ENCODE measurements at regions not wholly inside any gene's neighbourhood (a gene's known extent, or its start where the extent isn't known, plus 50 kb on each side); places are given as distances from the start of the nearest gene placed in this dataset.
"Not testable (repeated sequence)": the region's sequence is repeated elsewhere in the genome, so short reads cannot be mapped to it uniquely, and the experiment has no call there.

- 85 to 100% methylated on average over 1 of the region's 1 CpG for WGBS, 2 experiments
- no peaks in the 10 kb centered on the region for H3K27me3 ChIP-seq (ENCODE audit: control insufficient read depth, insufficient read depth, low read length, poor library complexity, severe bottlenecking)
- peaks cover 6% of the 10 kb centered on the region for H3K4me1 ChIP-seq (ENCODE audit: control insufficient read depth, insufficient read depth, low read length)
- H3K9me3 ChIP-seq (ENCODE audit: control insufficient read depth, low read length) = no peaks in the 10 kb centered on the region
- no peak overlapping the region for H3K27ac ChIP-seq (ENCODE audit: insufficient read depth, low read depth, low read length, poor library complexity, severe bottlenecking)
- no peak overlapping the region for H3K4me3 ChIP-seq (ENCODE audit: insufficient read depth, low read depth, low read length)
- H3K36me3 ChIP-seq (ENCODE audit: control insufficient read depth, insufficient read depth, low read length) = no peaks in the 10 kb centered on the region
Measured at GRCh38 chr1:5140962-5141361, 486.6 kb downstream of the AJAP1 start.

GRCh38 chr1:5140136-5140535, 485.7 kb downstream of the AJAP1 start:
- Histone ChIP-seq H3K4me3 (ENCODE audit: insufficient read depth, low read depth, low read length) (no peak overlapping the region), H3K27me3 (ENCODE audit: control insufficient read depth, insufficient read depth, low read length, poor library complexity, severe bottlenecking) (no peaks in the 10 kb centered on the region), H3K27ac (ENCODE audit: insufficient read depth, low read depth, low read length, poor library complexity, severe bottlenecking) (no peak overlapping the region), H3K4me1 (ENCODE audit: control insufficient read depth, insufficient read depth, low read length) (peaks cover 6% of the 10 kb centered on the region), H3K9me3 (ENCODE audit: control insufficient read depth, low read length) (no peaks in the 10 kb centered on the region), H3K36me3 (ENCODE audit: control insufficient read depth, insufficient read depth, low read length) (no peaks in the 10 kb centered on the region)
- 90 to 96% methylated on average over 5 of the region's 5 CpGs for WGBS, 2 experiments

DNA sequence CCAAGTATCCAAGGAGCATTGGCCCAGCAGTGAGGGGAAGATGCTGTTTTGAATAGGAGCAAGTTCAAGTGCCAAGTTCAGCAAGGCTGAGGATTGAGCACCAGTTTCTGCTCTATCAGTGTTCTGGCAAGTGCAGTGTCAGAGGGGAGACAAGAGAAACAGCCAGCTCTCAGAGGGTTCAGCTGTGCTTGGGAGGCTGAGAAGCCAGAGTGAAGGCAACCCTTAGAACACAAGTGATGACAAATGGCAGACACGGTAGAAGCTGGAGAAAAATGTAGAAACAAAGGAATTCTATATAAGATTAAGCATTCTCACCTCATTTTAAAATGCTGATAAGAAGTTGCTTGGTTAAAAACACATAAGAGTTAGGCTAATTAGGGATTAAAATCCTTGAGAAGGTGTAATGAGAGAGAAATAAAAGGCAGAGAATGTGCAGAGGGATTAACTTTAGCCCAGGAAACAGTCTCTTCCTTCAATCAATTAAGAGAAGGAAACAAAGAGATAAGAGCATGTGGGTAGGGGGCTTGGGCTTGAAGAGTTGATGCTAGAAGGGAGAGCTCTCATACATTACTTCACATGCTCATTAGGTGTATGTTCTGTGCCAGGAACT, 475.4 kb downstream of the AJAP1 start:
- Histone ChIP-seq H3K4me3 (ENCODE audit: insufficient read depth, low read depth, low read length) (no peak overlapping the region), H3K27ac (ENCODE audit: insufficient read depth, low read depth, low read length, poor library complexity, severe bottlenecking) (no peak overlapping the region), H3K4me1 (ENCODE audit: control insufficient read depth, insufficient read depth, low read length) (no peaks in the 10 kb centered on the region), H3K36me3 (ENCODE audit: control insufficient read depth, insufficient read depth, low read length) (no peaks in the 10 kb centered on the region), H3K9me3 (ENCODE audit: control insufficient read depth, low read length) (no peaks in the 10 kb centered on the region), H3K27me3 (ENCODE audit: control insufficient read depth, insufficient read depth, low read length, poor library complexity, severe bottlenecking) (no peaks in the 10 kb centered on the region)
- WGBS, 2 experiments = 80% methylated on average over 1 of the region's 1 CpG; no CpG with 5 or more reads in 1 of the 2 experiments

DNA sequence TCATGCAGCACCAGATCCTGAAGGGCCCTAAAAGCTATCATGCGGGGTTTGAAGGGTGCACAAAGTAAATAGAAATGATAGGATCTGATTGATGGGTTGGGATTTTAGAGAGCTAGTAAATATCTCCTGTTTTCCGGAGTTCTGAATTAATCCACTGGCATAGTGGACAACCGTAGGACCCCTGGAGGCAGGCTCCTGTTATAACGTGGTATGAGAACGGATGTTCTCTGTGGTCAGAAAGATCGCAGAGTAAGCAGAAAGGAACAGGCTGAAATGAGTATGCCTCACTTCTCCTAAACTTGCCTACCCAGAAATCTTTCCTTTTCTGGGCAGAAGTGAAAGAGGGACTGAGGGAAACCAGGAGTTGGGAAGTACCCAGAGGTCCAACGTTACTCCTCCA, 470.8 kb downstream of the AJAP1 start:
- 91 to 93% methylated on average over 7 of the region's 7 CpGs for WGBS, 2 experiments

GRCh38 chr1:5120559-5120958, 466.1 kb downstream of the AJAP1 start:
- no peaks in the 10 kb centered on the region for H3K4me1 ChIP-seq (ENCODE audit: control insufficient read depth, insufficient read depth, low read length)
- H3K27ac ChIP-seq (ENCODE audit: insufficient read depth, low read depth, low read length, poor library complexity, severe bottlenecking) = no peak overlapping the region
- 91 to 92% methylated on average over 1 of the region's 1 CpG for WGBS, 2 experiments
- no peaks in the 10 kb centered on the region for H3K36me3 ChIP-seq (ENCODE audit: control insufficient read depth, insufficient read depth, low read length)
- no peaks in the 10 kb centered on the region for H3K9me3 ChIP-seq (ENCODE audit: control insufficient read depth, low read length)
- no peak overlapping the region for H3K4me3 ChIP-seq (ENCODE audit: insufficient read depth, low read depth, low read length)
- H3K27me3 ChIP-seq (ENCODE audit: control insufficient read depth, insufficient read depth, low read length, poor library complexity, severe bottlenecking) = no peaks in the 10 kb centered on the region

More for the DNA sequence above, 470.8 kb downstream of the AJAP1 start:
- Histone ChIP-seq H3K27me3 (ENCODE audit: control insufficient read depth, insufficient read depth, low read length, poor library complexity, severe bottlenecking) (no peaks in the 10 kb centered on the region), H3K9me3 (ENCODE audit: control insufficient read depth, low read length) (no peaks in the 10 kb centered on the region), H3K36me3 (ENCODE audit: control insufficient read depth, insufficient read depth, low read length) (no peaks in the 10 kb centered on the region), H3K4me3 (ENCODE audit: insufficient read depth, low read depth, low read length) (no peak overlapping the region), H3K4me1 (ENCODE audit: control insufficient read depth, insufficient read depth, low read length) (no peaks in the 10 kb centered on the region), H3K27ac (ENCODE audit: insufficient read depth, low read depth, low read length, poor library complexity, severe bottlenecking) (no peak overlapping the region)

DNA sequence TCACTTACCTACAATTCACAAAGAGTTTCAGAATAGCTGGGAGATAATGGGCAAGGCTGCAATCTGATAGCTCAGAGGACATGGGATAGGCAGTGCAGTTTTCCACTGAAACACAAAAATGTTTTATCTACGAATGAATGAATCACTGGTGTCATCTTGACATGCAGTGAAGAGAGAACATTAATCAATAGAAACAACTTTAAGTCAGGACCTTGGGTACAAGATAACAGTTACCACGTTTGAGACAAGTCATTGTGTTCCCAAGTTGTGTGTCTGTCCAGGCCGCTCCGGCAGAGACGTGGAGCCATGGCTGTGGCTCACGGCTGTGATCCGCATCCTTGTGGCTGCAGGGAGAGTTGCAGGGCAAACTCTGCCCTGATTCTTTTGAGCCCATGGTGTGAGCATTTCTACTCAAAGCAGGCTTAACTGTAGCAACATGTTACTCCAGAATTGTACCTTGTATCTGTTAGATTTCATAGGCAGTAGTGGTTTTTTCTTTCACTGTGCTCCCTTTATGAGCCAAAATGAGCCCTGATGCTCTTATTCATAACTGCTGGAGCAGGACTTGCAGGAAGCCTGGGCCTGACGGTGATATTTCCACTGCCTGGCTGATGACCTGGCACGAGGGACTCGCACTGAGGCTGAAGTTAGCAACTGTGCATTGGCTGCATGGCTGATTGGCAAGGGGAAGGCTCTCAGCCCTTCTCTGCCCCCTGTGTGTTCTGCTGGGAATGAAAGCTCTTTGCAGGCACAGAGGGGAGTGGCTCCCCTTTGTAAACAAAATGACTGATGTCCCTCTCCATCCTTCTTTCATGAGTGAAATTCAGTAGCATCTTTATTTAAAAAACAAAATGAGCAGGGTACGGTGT, 465.2 kb downstream of the AJAP1 start:
- H3K27ac ChIP-seq (ENCODE audit: insufficient read depth, low read depth, low read length, poor library complexity, severe bottlenecking) = no peak overlapping the region
- WGBS, 2 experiments = 56 to 58% methylated on average over 11 of the region's 11 CpGs

GRCh38 chr1:5118771-5119170, 464.4 kb downstream of the AJAP1 start:
- H3K27me3 ChIP-seq (ENCODE audit: control insufficient read depth, insufficient read depth, low read length, poor library complexity, severe bottlenecking); H3K27ac ChIP-seq (ENCODE audit: insufficient read depth, low read depth, low read length, poor library complexity, severe bottlenecking); H3K4me3 ChIP-seq (ENCODE audit: insufficient read depth, low read depth, low read length); H3K36me3 ChIP-seq (ENCODE audit: control insufficient read depth, insufficient read depth, low read length); H3K9me3 ChIP-seq (ENCODE audit: control insufficient read depth, low read length); H3K4me1 ChIP-seq (ENCODE audit: control insufficient read depth, insufficient read depth, low read length): not testable (repeated sequence)
- WGBS, 2 experiments = 84 to 91% methylated on average over 7 to 8 of the region's 10 CpGs

More for the DNA sequence above, 465.2 kb downstream of the AJAP1 start:
- Histone ChIP-seq H3K4me1 (ENCODE audit: control insufficient read depth, insufficient read depth, low read length) (no peaks in the 10 kb centered on the region), H3K9me3 (ENCODE audit: control insufficient read depth, low read length) (no peaks in the 10 kb centered on the region), H3K36me3 (ENCODE audit: control insufficient read depth, insufficient read depth, low read length) (no peaks in the 10 kb centered on the region), H3K27me3 (ENCODE audit: control insufficient read depth, insufficient read depth, low read length, poor library complexity, severe bottlenecking) (no peaks in the 10 kb centered on the region), H3K4me3 (ENCODE audit: insufficient read depth, low read depth, low read length) (no peak overlapping the region)

GRCh38 chr1:5118292-5118691, 463.9 kb downstream of the AJAP1 start:
- not testable (repeated sequence) for H3K36me3 ChIP-seq (ENCODE audit: control insufficient read depth, insufficient read depth, low read length); H3K4me3 ChIP-seq (ENCODE audit: insufficient read depth, low read depth, low read length); H3K9me3 ChIP-seq (ENCODE audit: control insufficient read depth, low read length); H3K4me1 ChIP-seq (ENCODE audit: control insufficient read depth, insufficient read depth, low read length); H3K27ac ChIP-seq (ENCODE audit: insufficient read depth, low read depth, low read length, poor library complexity, severe bottlenecking); H3K27me3 ChIP-seq (ENCODE audit: control insufficient read depth, insufficient read depth, low read length, poor library complexity, severe bottlenecking)
- WGBS, 2 experiments = 80 to 97% methylated on average over 1 to 2 of the region's 11 CpGs

- Histone ChIP-seq H3K27me3 (ENCODE audit: control insufficient read depth, insufficient read depth, low read length, poor library complexity, severe bottlenecking) (no peaks in the 10 kb centered on the region), H3K27ac (ENCODE audit: insufficient read depth, low read depth, low read length, poor library complexity, severe bottlenecking) (no peak overlapping the region), H3K36me3 (ENCODE audit: control insufficient read depth, insufficient read depth, low read length) (no peaks in the 10 kb centered on the region), H3K4me3 (ENCODE audit: insufficient read depth, low read depth, low read length) (no peak overlapping the region), H3K4me1 (ENCODE audit: control insufficient read depth, insufficient read depth, low read length) (no peaks in the 10 kb centered on the region), H3K9me3 (ENCODE audit: control insufficient read depth, low read length) (no peaks in the 10 kb centered on the region)
- WGBS, 2 experiments = 94 to 95% methylated on average over 2 of the region's 2 CpGs
Measured at GRCh38 chr1:5111581-5111980, 457.2 kb downstream of the AJAP1 start.

DNA sequence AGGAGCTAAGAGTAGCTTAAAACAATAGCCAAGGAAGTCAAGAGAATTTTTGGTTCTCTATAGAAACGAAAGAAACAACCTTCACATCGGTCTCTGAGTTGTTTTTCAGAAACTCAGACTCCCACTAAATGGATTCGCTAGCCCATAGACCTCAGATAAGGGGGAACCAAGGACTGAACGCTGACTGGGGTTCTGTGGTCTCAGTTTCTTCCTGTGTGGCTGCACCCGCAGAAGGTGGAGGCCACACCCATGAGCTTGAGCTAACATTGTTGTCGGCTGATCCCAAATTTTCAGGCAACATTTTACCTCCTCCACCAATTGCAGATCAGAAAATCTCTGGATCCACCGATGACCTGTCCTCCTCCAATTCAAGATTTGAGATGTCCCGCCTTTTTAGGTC, 456.1 kb downstream of the AJAP1 start:
- H3K27me3 ChIP-seq (ENCODE audit: control insufficient read depth, insufficient read depth, low read length, poor library complexity, severe bottlenecking) = no peaks in the 10 kb centered on the region
- H3K4me3 ChIP-seq (ENCODE audit: insufficient read depth, low read depth, low read length) = no peak overlapping the region
- H3K27ac ChIP-seq (ENCODE audit: insufficient read depth, low read depth, low read length, poor library complexity, severe bottlenecking) = no peak overlapping the region
- H3K9me3 ChIP-seq (ENCODE audit: control insufficient read depth, low read length) = no peaks in the 10 kb centered on the region
- no peaks in the 10 kb centered on the region for H3K4me1 ChIP-seq (ENCODE audit: control insufficient read depth, insufficient read depth, low read length)
- H3K36me3 ChIP-seq (ENCODE audit: control insufficient read depth, insufficient read depth, low read length) = no peaks in the 10 kb centered on the region
- 94 to 96% methylated on average over 8 of the region's 8 CpGs for WGBS, 2 experiments

Measured in ectodermal cell (in vitro differentiated cells).